ENCODE measurements at regions not wholly inside any gene's neighbourhood (a gene's known extent, or its start where the extent isn't known, plus 50 kb on each side); places are given as distances from the start of the nearest gene placed in this dataset.
A peak's percentile ranks its signal among the peaks of the same experiment; 100 is the strongest.

- no peak for DNase-seq
Measured at GRCh38 chr5:58090704-58091103, 369.2 kb downstream of the PLK2 start.

DNA sequence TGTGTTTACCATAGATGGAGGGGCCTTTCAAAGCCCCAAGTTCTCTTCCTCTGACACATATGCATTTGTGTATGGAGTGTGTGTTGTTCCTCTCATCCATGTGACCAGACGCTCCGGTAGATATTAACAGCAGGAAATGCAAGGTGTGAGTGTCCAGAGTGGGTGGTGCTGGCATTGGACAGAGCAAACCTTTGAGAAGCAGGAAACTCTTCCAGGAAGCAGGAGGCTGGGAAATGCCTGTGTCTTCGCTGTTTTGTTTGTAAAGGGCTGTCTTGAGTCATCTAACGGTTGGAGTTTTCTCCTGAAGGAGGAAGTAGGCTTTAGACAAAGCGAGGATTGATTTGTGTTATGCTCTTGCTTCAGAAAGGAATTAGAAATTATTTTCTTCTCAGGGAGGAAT lies 370.9 kb downstream of the PLK2 start:
- DNase-seq, result no peak

GRCh38 chr5:58087905-58088304 lies 372.0 kb downstream of the PLK2 start:
- DNase-seq, result no peak

- DNase-seq, result no peak
Measured at GRCh38 chr5:58087123-58087522, 372.8 kb downstream of the PLK2 start.

GRCh38 chr5:58085800-58086199 lies 374.1 kb downstream of the PLK2 start:
- DNase-seq, result peak; percentile 72

DNA sequence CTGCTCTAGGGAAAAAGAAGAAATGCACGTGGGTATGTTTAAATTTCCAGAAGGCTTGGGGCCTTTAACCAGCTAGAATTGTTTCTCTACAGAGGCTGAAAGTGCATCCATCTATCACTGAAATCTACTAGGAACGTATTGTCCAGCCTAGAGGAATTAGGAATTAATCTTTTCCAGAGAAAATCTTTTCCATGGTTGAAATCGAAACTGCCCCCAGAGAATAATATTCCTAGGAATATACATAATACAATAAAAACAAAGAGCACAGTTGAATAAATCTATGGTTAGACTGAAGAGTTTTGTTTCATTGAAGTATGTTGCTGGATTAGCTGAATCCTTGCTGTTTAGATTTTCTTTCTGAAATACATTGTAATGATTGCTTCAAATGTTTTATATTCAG lies 378.5 kb downstream of the PLK2 start:
- DNase-seq, result no peak

- peak; percentile 40 for DNase-seq
Measured at GRCh38 chr5:58080573-58080972, 379.3 kb downstream of the PLK2 start.

GRCh38 chr5:58077966-58078365 lies 381.9 kb downstream of the PLK2 start:
- DNase-seq, result no peak

DNA sequence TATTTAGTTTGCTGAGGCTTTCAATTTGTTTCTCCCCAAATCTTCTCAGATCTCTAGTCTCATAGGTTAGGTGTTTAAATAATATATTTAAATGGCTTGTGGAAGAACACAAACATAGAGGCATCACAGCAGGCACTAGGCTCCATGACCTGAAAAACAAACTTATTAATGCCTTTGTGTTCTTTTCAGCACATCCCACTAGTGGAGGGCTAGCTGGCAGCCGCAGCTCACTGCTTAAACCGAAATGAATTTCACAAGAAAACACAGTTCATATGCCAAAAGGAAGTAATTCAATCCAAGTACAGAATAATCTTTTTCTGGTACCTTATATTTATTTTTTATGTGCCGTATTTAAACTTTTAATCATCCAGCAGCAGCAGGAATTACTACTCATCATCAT lies 382.5 kb downstream of the PLK2 start:
- no peak for DNase-seq

GRCh38 chr5:58076483-58077257 lies 383.2 kb downstream of the PLK2 start:
- no peak for DNase-seq

DNA sequence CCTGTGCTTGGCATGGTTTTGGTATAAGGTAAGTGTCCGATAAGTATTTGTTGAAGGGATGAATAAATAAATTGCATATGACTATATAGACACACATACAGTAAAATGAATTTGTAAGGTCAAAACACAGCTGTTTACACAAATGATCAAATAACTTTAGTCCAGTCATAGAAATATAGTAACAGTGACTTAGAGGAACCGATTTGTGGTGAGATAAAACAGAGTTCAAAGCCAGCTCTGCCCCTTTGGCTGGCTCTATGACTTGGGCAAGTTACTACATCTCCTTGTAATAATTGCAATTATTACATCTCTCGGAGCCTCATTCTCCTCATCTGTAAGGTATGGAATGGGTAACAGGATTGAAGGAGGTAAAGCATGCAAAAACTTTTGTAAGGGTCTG lies 384.0 kb downstream of the PLK2 start:
- DNase-seq, result no peak

DNA sequence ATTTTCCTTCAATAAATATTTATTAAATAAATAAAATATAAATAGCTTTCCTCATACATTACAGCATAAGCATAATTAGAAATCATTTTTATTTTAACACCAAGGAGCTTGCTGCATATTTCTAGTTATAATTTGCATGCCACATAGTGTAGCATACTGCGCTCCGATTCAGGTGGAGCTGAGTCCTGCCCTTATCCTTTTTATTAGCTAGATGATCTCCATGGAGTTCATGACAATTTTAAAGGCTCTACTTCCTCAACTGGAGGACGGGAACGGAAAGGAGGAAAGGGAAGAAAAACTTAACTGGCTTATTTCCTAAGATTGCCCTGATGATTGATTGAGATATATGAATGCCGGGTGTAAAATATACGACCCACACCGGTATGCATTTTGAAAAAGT lies 385.2 kb downstream of the PLK2 start:
- DNase-seq, result no peak

GRCh38 chr5:58074222-58074621 lies 385.7 kb downstream of the PLK2 start:
- no peak for DNase-seq

DNA sequence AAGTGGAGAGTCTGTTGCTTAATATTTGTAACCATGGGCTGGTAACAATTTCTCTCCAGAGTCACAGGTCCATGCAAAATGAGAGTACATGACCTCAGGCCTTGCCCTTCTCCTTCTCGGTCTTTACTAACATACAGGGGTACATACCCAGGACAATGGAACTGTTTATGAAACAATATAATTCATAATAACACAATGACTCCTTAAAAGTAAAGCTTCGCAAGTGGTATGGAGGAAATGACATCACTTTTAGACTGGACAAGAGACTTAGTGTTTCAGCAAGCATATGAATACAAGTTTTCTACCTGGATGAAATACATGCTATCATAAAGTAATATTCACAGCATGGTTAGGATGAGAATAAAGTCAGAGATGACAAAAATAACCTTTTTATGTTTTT lies 386.6 kb downstream of the PLK2 start:
- no peak for DNase-seq

DNA sequence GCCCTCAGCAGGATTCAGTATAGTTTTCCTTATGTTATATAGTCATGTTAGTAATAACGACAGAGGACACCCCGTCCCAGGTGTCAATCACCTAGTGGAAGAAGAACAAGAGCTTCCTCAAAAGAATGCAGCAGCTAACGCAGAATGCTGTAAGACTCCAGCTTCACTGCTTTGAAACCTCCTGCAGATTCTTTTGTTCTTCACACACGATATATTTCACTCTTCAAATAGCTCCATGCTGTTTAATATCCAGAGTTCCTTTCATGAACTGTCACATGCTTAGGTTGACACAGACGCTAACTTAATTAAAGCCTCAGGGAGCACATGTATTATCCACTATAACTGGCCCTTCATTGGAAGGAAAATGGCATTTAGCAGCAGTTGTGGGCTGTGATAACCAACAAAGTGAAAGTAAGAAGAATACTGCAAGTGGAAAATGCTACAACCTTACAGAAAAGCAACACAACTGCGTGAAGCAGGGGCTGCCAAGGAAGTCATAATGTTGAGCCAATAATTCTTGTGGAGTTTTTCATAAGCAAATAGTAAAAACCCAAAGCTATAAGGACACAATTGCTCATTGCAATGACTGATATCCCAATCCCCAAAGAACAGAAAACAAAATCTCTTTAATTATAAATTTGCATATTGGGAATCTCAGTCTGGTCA lies 387.5 kb downstream of the PLK2 start:
- no peak for DNase-seq

- DNase-seq, result no peak
Measured at GRCh38 chr5:58071566-58071965, 388.3 kb downstream of the PLK2 start.

GRCh38 chr5:58069846-58070245 lies 390.0 kb downstream of the PLK2 start:
- DNase-seq, result no peak

DNA sequence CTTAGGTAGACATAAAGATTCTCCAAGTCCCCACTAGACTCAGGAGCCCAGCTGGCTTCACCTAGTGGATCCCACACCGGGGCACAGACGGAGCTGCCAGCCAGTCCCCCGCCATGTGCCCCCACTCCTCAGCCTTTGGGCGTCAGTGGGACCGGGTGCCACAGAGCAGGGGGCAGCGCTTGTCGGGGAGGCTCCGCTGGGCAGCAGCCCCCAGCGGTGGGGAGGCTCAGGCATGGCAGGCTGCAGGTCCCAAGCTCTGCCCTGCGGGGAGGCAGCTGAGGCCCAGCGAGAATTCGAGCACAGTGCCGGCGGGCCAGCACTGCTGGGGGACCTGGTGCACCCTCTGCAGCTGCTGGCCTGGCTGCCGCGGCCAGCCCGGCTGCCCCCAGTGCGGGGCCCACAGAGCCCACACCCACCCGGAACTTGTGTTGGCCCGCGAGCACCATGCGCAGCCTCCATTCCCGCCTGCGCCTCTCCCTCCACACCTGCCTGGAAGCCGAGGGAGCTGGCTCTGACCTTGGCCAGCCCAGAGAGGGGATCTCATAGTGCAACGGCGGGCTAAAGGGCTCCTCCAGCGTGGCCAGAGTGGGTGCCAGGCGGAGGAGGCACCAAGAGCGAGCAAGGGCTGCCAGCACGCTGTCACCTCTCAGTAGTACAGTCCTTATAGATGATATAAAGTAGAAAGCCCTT lies 390.7 kb downstream of the PLK2 start:
- no peak for DNase-seq

- DNase-seq, result no peak
Measured at GRCh38 chr5:58066557-58066956, 393.3 kb downstream of the PLK2 start.

DNA sequence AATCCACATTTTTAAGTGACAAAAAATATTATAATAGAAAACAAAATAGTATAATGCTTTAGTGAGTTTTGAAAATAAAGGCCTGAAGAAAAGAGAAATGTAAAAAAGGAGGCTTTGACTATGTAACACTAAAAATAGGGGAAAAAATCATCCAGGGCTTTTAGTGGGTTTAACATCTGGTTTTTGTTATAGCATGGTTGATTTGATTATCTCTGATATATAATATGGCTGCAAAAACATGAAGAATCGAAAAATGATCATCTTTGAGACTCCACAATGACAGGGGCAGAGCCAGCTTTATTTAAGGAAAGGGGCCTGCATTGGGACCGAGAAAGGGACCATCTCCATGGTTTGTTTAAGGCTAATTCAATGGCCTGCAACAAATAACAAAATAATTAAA lies 393.8 kb downstream of the PLK2 start:
- no peak for DNase-seq

GRCh38 chr5:58064801-58065200 lies 395.1 kb downstream of the PLK2 start:
- DNase-seq, result peak; percentile 73

- peak; percentile 48 for DNase-seq
Measured at GRCh38 chr5:58060996-58061395, 398.9 kb downstream of the PLK2 start.

DNA sequence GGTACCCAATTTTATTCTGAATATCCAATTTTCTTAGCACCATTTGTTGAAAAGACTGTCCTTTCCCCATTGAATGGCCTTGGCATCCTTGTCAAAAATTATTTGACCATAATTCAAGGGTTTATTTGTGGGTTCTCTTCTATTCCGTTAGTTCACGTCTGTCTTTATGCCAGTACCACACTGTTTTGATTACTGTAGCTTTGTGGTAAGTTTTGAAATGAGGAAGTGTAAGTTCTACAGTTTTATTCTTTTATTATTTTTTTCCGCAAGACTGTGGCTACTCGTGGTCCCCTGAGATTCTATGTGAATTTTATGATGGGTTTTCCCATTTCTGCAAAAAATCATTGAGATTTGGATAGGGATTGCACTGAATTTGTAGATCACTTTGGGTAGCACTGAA lies 402.6 kb downstream of the PLK2 start:
- DNase-seq, result no peak

- DNase-seq, result peak; percentile 52
Measured at GRCh38 chr5:58056546-58056945, 403.3 kb downstream of the PLK2 start.

Data from EL (cell line).